ENCODE measurements at regions not wholly inside any gene's neighbourhood (a gene's known extent, or its start where the extent isn't known, plus 50 kb on each side); places are given as distances from the start of the nearest gene placed in this dataset.

- in situ Hi-C loops (cut with HindIII; ENCODE audit: low sequenced_read_pairs): no loop called here
Observed at GRCh38 chr18:47603158-47603557, 327.3 kb downstream of the SMAD2 start.

GRCh38 chr18:47602273-47602897 is 328.1 kb downstream of the SMAD2 start:
- in situ Hi-C loops (cut with HindIII; ENCODE audit: low sequenced_read_pairs): no loop called here

DNA sequence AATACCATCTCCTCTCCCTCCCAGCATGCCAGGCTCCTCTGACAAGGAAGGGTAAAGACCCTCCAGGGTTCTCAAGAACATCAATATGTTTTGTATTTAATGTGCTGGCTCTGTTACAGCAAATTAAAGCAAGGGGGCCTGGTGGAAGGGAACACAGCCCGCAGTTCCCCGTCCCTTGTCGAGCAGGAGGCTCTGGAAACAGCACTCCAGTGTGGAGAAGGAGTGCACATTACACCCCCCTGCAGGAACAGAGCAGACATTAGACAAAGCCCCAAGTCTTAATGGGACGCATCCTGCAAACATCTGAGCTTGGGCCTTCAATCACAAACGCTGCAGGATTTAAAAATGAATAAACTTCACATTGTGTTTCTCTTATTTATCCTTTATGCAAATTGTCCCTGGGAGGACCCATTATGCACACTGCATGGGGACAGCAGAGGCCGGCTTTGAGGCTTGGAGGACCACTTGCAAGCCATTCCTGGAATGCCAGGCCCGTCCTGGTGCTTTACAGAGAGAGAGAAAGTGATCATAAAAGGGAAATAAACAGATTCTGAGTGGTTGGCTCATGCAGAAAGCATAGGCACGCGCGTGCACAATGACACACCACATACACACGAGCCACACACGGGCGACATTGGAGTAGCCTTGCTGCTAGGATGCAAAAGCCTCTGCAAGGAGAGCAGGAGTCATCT is 328.7 kb downstream of the SMAD2 start:
- in situ Hi-C loops (cut with HindIII; ENCODE audit: low sequenced_read_pairs): no loop called here

DNA sequence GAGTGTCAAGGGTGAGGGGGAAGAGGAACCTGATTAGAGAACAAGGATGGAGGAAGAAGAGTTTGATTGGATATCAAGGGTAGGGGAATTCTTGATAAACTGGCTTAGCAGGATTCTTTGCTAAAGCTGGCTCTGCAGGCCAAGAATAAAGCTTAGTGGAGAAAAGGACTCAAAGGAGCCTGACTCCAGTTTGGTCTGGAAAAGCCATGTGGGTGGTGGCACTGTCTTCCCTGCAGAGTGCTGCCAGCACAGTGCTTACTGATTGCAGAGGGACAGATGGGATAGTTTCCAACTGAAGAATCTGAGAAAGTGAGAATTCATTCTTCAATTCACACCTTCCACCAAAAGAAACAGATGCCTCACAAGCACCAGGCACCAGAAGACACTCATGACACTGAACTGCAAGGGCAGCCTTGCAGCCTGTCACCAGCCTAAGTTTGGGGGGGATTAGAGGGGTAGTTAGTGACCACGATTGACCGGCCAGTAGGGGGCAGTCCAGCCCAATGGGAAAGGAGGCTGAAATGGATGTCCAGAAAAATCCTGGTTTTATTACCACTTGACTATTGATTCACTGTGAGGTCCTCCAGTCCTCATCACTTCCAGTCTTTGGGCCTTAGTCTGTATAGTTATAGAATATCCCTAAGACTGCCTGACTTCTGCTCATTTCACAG is 334.5 kb downstream of the SMAD2 start:
- in situ Hi-C loops (cut with HindIII; ENCODE audit: low sequenced_read_pairs): no loop called here

GRCh38 chr18:47594621-47595086 is 335.8 kb downstream of the SMAD2 start:
- in situ Hi-C loops (cut with HindIII; ENCODE audit: low sequenced_read_pairs): no loop called here

DNA sequence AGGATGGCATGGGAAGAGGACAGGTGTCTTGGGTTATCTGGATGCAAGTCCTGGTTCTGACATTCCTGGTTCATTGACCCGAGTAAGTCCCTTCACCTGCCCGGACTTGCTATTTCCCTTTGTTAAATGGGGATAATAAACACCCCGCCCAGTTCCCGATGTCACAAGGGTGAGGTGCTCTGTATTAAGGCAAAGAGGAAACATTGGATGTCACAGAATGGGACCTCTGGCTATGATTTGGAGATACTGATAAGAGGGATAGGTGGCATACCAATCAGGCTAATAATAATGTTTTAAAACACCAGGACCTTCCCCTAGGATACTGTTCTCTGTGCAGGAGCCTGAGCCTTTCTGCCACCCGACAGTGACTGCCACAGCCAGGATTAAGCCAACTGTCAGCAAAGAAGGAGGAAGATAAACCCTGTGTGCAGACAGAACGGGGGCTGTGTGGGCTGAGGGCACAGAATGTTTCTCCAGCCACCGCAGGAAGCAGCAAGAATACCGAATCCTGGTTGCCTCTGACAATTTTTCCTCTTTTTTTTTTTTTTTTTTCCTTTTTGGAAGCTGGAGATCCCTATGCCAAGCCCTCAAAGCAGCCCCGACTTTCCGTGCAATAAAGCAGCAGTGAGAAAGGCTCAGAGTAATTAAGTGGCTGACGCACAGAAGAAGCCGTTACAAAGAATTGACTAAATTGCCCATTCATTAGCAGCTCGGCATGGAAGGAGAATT is 336.6 kb downstream of the SMAD2 start:
- in situ Hi-C loops (cut with HindIII; ENCODE audit: low sequenced_read_pairs): no loop called here

DNA sequence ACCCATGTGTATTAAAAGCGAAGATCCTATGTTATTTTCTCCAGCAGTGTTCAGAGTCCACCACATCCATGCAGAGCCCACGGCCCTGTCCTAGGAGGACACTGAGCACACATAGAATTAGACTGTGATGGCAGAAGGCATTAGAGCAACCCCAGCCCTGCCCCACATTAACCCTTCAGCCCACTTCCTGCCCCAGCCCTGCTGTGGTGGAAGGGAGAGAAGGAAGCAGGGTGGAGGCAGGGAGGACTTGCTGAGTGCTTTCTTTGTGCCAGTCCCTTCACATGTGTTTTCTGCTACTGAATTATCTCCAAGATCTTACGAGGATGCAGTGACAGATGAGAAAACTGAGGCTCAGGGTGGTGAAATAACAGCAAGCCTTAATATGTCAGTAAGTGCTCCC is 339.0 kb downstream of the SMAD2 start:
- in situ Hi-C loops (cut with HindIII; ENCODE audit: low sequenced_read_pairs): no loop called here

- in situ Hi-C loops (cut with HindIII; ENCODE audit: low sequenced_read_pairs): no loop called here
Observed at GRCh38 chr18:47587587-47587986, 336.1 kb upstream of the SKOR2 start.

DNA sequence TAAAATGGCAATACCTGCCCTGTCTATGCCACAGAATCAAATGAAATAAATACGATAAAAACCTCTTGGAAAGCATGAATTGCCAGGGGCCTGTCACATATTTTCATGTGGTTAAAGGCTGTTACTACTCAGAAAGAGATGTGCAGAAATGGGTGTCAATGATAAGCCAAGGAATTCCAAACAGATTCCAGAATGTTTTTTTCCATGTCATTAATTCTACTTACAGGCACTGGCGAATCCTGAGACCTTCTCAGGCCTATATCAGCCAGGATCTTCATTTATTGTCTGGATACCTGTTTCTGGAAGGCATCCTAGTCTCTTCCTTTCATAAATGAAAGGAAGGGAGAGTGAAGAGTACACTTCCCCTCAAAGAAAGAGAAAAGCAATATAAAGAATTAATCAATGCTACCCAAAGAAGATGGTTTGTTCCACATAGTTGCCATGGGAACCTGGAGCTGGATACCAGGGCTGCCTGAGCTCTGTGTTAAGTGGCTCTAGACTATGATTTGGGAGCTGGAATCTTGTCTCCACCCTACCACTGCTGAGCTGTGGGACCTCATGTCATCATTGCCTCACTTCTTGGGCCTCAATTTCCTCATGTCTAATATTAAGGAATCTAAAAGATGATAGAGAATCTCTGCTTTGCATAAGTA is 335.1 kb upstream of the SKOR2 start:
- in situ Hi-C loops (cut with HindIII; ENCODE audit: low sequenced_read_pairs): no loop called here

DNA sequence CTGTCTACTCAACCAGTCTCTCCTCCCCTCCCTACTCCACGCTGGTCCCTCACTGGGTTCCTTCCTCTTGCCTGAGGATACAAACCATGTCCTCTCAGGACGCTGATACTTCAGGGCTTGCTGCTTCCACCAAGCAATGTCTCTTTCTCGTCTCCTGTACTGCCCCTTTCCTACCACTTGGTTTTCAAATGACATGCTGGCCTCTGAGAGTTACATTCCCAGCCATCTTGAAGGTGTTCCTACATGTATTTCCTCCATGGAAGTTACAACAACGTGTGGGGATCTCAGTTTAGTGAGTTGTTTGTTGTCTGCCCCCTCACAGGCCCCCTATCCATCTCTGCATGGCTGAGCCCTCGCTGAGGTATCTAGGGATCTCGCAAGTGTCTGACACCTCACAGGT is 334.5 kb upstream of the SKOR2 start:
- in situ Hi-C loops (cut with HindIII; ENCODE audit: low sequenced_read_pairs): no loop called here

GRCh38 chr18:47585136-47585535 is 333.7 kb upstream of the SKOR2 start:
- in situ Hi-C loops (cut with HindIII; ENCODE audit: low sequenced_read_pairs): no loop called here

DNA sequence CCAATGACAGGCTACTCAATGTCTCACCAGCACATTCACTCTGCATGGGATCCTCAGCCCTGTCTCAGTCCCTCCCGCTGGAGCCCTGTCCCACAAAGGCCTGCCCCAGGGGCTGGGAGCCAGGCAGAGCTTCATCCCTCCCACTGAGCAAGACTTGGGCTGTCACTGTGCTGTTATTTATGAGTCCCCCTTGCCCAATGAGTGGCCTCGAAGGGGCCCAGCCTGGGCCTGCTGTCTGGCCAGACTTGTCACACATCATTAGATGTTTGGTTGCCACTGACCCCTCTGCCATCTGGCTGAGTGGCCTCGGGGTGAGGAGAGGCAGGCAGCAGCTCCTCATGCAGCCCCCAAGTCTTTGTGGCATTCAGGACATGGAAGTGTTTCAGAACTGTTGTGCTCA is 330.6 kb upstream of the SKOR2 start:
- in situ Hi-C loops (cut with HindIII; ENCODE audit: low sequenced_read_pairs): no loop called here

- in situ Hi-C loops (cut with HindIII; ENCODE audit: low sequenced_read_pairs): no loop called here
Observed at GRCh38 chr18:47577520-47577919, 326.1 kb upstream of the SKOR2 start.

DNA sequence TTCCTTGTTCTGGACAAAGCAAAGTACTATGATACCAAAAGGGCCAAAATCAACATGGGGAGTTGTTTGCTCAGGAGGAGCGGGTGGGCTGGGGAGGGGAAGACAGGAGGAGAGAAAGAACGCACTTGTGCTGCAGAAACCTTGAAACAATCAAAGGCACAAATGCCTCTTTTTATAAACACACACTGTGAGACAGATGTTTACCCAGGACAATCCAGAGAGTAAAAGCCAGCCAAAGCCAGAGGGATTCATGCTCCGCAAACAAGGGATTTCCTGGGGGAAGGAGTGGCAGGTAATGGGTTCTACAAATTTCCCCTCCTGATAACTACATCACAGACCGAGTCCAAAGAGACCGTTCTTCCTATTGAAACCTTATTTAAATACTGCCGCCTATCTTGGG is 323.5 kb upstream of the SKOR2 start:
- in situ Hi-C loops (cut with HindIII; ENCODE audit: low sequenced_read_pairs): no loop called here

DNA sequence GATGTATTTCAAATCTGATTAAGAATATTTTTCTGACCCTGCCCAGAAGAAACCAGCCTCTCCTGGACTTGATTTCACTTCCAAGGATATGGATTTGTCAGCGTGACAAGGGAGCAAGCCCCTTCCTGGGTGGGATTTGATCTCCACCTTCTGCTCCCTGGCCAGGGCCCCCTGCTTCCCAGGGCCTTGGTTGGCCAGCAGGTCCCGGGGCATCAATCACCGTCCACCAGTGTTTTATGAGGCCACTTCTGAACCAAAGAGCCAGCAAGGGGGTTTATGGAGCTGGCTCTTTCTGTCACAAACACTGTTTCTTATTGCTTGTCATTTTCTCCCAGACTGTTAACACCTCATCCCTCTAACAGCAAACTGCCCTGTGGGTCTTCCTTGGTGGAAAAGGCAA is 320.5 kb upstream of the SKOR2 start:
- in situ Hi-C loops (cut with HindIII; ENCODE audit: low sequenced_read_pairs): no loop called here

GRCh38 chr18:47566809-47567208 is 315.3 kb upstream of the SKOR2 start:
- in situ Hi-C loops (cut with HindIII; ENCODE audit: low sequenced_read_pairs): no loop called here

GRCh38 chr18:47560723-47561715 is 309.6 kb upstream of the SKOR2 start:
- in situ Hi-C loops (cut with HindIII; ENCODE audit: low sequenced_read_pairs): no loop called here

- in situ Hi-C loops (cut with HindIII; ENCODE audit: low sequenced_read_pairs): no loop called here
Observed at GRCh38 chr18:47558110-47558750, 306.8 kb upstream of the SKOR2 start.

- in situ Hi-C loops (cut with HindIII; ENCODE audit: low sequenced_read_pairs): no loop called here
Observed at GRCh38 chr18:47557160-47557559, 305.7 kb upstream of the SKOR2 start.
